NCI-H1105 (cell line): ENCODE measurements at regions not wholly inside any gene's neighbourhood (a gene's known extent, or its start where the extent isn't known, plus 50 kb on each side); places are given as distances from the start of the nearest gene placed in this dataset.

Experiments used
- DNase-seq: peaks from one replicate; lab custom pipeline; 2025; lab: John Stamatoyannopoulos, UW

- no peak for DNase-seq
These were observed 251.1 kb upstream of the HTR2C start for GRCh38 chrX:114332766-114333165.

GRCh38 chrX:114334473-114334982 lies 249.4 kb upstream of the HTR2C start:
- no peak for DNase-seq

DNA sequence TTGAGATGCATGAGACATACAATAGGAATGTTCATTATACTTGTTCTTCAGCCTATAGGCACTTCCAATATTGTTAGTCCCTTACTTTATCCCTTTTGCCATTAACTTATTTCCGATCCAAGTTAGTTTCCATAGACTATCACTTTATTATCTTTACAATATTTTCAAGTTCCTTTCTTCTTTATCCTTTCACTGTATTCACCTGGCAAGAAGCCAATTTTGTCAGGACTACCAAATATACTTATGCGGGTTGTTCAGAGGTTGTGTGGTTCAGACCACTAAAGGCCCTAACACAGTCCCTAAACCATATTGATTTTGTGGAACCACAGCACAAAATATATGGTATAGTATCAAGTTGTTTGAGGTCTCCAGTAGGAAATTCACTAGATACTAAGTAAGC lies 245.0 kb upstream of the HTR2C start:
- no peak for DNase-seq

GRCh38 chrX:114344756-114345349 lies 239.0 kb upstream of the HTR2C start:
- peak; percentile 43 for DNase-seq

DNA sequence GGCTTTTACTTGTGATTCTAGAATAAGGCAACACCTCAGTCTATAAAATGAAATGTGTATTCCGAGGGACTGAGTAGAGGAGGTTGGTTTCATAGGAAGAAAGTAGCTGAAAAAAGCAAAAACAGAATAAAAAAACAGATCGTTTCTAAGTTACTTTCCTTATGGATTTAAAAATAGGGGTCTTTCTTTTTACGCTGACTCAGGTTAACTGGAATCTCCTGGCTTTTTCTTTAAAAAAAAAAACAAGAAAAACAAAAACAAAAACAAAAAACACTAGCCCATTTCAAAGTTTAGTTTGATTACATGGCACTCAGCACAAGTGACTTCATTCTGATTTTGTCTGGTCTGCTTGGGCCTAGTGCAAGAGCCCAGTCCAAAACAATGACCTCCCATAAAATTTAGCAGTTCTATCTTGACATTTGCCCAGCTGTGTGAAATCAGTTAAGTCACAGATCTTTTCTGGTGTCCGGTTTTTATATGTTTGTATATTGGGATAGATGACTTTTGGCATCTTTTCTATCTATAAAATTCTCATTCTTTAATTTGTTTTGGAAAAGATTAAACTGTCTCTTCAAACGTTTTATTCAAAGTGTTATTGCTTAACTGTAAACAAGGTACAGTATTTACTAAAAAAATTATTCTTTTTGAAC lies 222.7 kb upstream of the HTR2C start:
- DNase-seq: no peak

DNA sequence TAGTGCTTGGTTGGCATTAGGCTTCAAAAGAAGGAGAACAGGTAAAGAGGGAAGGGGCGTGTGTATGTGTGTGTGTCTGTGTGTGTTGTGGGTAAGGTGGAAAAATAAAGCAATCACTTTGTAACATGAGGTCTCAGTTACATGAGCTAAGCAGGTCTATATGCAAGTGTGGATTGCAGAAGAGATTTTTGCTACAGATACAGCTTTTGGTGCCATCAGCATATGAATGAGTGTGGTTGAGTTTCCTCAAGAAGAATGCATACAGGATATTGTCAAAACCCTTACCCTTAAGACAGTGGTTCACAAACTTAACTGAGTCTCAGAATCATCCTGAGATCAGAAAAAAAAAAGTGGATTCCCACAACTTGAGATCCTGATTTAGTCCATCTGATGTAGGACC lies 220.5 kb upstream of the HTR2C start:
- DNase-seq: no peak

DNA sequence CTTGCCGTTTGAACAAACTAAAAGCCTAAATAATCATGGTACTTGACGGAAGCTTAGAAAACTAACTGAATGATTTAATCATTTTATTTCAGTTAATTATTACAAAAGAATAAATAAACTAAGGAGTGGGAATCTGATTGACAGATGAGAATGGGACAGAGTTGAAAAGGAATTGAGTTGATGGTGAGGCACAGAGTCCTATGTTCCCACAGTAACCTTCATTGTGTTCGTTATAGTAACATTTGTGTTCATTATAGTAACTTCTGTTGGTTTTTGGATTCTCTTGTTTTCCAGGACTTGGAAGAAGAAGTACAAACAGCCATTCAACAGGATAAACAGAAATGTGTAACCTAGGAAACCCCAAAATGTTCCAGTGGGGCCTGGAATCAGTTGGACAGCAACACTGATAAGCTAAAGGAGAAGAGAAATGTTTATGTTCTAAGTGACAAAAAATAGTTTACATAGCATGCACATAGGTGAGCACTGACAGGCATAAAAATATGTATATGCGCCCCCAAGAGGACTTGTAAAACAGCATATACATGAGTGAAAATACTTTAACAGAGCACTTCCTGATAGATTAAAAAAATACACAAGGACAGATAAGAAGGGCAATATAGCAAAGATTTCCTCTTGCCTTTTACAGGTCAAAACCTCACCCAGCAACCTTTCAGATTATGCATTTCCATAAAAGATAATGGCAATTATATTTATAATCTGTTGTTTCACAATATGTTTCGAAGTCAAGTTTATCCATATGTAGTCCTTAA lies 218.6 kb upstream of the HTR2C start:
- no peak for DNase-seq

GRCh38 chrX:114372937-114373336 lies 210.9 kb upstream of the HTR2C start:
- no peak for DNase-seq

DNA sequence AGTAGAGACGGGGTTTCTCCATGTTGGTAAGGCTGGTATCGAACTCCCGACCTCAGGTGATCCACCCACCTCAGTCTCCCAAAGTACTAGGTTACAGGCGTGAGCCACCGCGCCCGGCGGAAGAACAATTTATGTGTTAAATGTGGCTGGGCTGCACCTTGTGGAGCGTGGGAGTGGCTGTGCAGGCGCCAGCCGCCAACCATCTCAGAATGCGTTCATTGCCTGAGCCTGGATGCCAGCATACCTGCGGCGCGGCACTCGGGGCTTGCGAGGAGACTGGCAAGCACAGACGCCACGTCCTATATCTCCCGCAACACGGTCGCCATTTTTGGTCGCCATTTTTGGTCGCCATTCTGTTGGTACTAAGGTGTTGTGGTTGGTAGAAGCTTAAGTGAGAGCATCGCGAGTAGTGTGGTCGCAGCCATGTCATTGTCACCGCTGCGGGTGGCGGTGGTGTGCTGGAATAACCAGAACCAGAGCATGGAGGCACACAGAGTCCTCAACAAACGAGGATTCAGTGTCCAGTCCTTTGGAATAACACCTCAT lies 193.6 kb upstream of the HTR2C start:
- no peak for DNase-seq
